ENCODE measurements at regions not wholly inside any gene's neighbourhood (a gene's known extent, or its start where the extent isn't known, plus 50 kb on each side); places are given as distances from the start of the nearest gene placed in this dataset.

DNA sequence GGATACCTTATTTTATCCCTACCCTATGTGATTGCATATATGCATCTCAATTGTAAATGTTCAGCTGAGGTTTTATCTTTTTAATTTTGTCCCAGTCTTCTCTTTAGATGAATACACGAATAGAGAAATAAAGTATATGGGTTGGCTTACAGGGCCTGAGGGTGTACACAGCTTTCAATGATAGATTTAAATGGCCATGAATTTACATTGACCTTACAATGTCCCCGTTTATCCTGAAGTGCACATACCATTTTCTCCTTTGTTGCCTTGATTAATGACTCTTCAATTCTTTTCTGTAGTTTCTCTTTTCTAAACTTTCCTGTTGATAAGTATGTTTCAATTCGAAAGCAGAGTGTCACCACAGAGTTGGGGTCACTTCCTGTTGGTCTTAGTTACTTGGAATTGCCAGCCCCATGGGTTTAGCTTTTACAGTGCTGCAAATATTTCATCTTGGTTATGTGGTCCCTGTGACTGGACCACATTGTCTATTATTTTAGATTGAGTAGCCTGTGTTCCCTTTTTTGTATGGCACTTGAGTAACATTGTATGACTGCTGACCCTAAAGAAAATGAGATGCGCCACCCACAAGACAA lies 1616.3 kb upstream of the ACVR2A start:
- H3K9ac ChIP-seq (ENCODE audit: low read depth, low read length): no peak overlapping the region
- H3K36me3 ChIP-seq (ENCODE audit: insufficient read depth, low read length): no peaks in the 10 kb centered on the region
- H3K4me1 ChIP-seq (ENCODE audit: insufficient read depth, low read length): no peaks in the 10 kb centered on the region
- H3K9me3 ChIP-seq (ENCODE audit: control insufficient read depth, insufficient read depth, low read length): no peaks in the 10 kb centered on the region

GRCh38 chr2:146228020-146228393 lies 1616.8 kb upstream of the ACVR2A start:
- Histone ChIP-seq H3K9ac (ENCODE audit: low read depth, low read length) (no peak overlapping the region), H3K4me1 (ENCODE audit: insufficient read depth, low read length) (no peaks in the 10 kb centered on the region), H3K9me3 (ENCODE audit: control insufficient read depth, insufficient read depth, low read length) (no peaks in the 10 kb centered on the region), H3K36me3 (ENCODE audit: insufficient read depth, low read length) (no peaks in the 10 kb centered on the region)

DNA sequence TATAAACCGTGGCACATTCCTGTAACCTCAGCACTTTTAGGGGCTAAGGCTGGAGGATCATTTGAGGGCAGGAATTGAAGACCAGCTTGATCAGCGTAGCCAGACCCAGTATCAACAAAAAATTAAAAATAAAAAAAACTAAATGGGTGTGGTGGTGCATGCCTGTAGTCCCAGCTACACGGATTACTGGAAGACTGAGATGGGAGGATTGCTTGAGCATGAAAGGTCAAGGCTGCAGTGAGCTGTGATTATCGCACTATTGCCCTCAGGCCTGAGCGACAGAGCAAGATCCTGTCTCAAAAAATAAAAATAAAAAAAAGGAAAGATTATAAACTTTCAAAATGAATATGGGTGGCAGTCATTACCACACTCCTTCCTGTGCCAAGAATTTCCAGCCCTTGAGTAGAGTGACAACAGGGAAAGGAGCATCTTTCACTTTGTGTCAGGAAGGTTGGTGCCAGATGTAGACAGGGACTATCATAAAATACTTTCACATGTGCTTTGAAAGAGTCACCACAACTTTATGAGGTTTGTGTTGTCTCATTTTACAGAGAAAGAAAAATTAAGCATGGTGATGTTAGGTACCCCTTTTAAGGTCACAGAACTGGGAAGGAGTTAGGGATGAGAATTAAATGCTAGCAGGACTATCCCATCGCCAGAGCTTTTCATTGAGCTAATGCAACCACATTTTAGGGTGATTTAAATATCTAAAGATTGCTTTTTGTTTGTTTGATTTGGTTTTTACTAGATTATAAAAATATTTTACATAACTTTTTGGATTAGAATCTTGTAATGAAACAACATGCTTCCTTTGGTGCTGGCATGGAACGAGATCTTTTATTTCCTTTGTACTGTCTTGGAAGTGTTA lies 1617.4 kb upstream of the ACVR2A start:
- Histone ChIP-seq H3K4me1 (ENCODE audit: insufficient read depth, low read length) (no peaks in the 10 kb centered on the region), H3K9ac (ENCODE audit: low read depth, low read length) (no peak overlapping the region), H3K9me3 (ENCODE audit: control insufficient read depth, insufficient read depth, low read length) (no peaks in the 10 kb centered on the region), H3K36me3 (ENCODE audit: insufficient read depth, low read length) (no peaks in the 10 kb centered on the region)

- Histone ChIP-seq H3K4me1 (ENCODE audit: insufficient read depth, low read length) (no peaks in the 10 kb centered on the region), H3K9ac (ENCODE audit: low read depth, low read length) (no peak overlapping the region), H3K9me3 (ENCODE audit: control insufficient read depth, insufficient read depth, low read length) (no peaks in the 10 kb centered on the region), H3K36me3 (ENCODE audit: insufficient read depth, low read length) (no peaks in the 10 kb centered on the region)
Observed at GRCh38 chr2:146226077-146226476, 1618.8 kb upstream of the ACVR2A start.

DNA sequence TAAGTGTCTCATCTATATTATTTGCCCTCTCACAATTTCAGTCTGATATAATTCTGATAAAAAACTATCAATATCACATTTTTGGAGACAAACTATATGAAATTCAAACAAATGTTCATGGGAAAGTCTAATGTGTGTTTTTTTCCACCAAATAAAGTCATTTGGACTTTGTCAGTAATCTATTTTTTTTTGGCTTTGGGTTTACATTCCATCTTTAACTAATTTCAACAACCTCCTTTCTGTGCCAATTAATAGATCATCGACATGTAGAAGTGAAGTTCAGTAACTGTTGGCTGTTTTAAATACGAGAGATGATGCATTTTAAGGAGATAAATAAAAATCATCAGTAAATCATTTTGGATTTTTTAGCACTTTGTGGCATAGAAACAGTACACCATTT lies 1623.0 kb upstream of the ACVR2A start:
- Histone ChIP-seq H3K36me3 (ENCODE audit: insufficient read depth, low read length) (no peaks in the 10 kb centered on the region), H3K4me1 (ENCODE audit: insufficient read depth, low read length) (no peaks in the 10 kb centered on the region), H3K9me3 (ENCODE audit: control insufficient read depth, insufficient read depth, low read length) (peaks cover 2% of the 10 kb centered on the region; the same call in 1 of the 2 replicates), H3K9ac (ENCODE audit: low read depth, low read length) (no peak overlapping the region)

DNA sequence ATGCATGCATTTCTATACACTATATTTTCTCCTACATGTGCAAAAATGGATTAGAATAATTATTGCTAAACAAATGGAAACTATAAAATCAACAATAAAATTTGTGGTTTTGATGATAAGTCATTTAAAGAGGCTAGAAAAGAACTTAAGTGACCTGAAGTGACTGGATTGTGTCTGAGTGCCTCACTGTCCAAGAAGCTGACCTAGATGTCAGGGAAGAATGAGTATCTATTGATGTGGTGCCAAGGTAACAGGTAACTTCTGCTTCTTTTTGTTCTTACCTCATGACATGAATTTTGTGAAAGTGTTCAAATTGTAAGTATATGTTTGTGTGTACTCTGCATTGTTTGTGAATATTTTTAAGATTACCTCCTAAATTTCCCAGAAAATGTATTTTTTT lies 1623.9 kb upstream of the ACVR2A start:
- H3K9ac ChIP-seq (ENCODE audit: low read depth, low read length): no peak overlapping the region
- no peaks in the 10 kb centered on the region for H3K4me1 ChIP-seq (ENCODE audit: insufficient read depth, low read length)
- H3K36me3 ChIP-seq (ENCODE audit: insufficient read depth, low read length): no peaks in the 10 kb centered on the region
- peaks cover 6% of the 10 kb centered on the region; the same call in 1 of the 2 replicates for H3K9me3 ChIP-seq (ENCODE audit: control insufficient read depth, insufficient read depth, low read length)

DNA sequence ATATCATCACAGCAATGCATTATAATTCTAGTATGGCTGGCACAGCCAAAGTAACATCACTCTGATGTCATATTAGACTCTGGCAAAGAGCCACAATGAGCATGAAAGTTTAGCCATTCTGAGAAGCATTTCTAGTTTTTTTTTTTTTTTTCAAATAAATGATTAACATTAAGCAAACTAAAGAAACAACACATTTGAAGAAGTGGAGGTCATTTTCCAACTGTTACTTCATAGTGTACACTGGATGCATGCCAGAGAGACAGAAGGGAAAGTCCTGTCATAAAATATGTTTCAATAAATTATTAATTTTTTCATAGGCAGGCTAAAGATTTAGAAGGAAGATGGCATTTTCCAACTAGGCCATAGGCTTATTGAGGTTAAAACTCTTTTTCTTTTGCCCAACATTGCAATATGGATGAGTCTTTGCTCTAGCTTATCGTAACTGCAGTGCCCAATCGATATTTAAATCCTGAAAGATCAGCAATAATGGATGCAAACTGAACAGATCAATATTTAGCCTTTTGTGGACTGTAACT lies 1630.4 kb upstream of the ACVR2A start:
- peaks cover 6% of the 10 kb centered on the region; the same call in 1 of the 2 replicates for H3K9me3 ChIP-seq (ENCODE audit: control insufficient read depth, insufficient read depth, low read length)
- no peaks in the 10 kb centered on the region for H3K36me3 ChIP-seq (ENCODE audit: insufficient read depth, low read length)
- H3K4me1 ChIP-seq (ENCODE audit: insufficient read depth, low read length): no peaks in the 10 kb centered on the region
- H3K9ac ChIP-seq (ENCODE audit: low read depth, low read length): no peak overlapping the region

GRCh38 chr2:146213674-146214073 lies 1631.2 kb upstream of the ACVR2A start:
- H3K9ac ChIP-seq (ENCODE audit: low read depth, low read length): no peak overlapping the region
- H3K4me1 ChIP-seq (ENCODE audit: insufficient read depth, low read length): no peaks in the 10 kb centered on the region
- H3K9me3 ChIP-seq (ENCODE audit: control insufficient read depth, insufficient read depth, low read length): peaks cover 6% of the 10 kb centered on the region; the same call in 1 of the 2 replicates
- no peaks in the 10 kb centered on the region for H3K36me3 ChIP-seq (ENCODE audit: insufficient read depth, low read length)

- Histone ChIP-seq H3K9me3 (ENCODE audit: control insufficient read depth, insufficient read depth, low read length) (peaks cover 6% of the 10 kb centered on the region; the same call in 1 of the 2 replicates), H3K9ac (ENCODE audit: low read depth, low read length) (no peak overlapping the region), H3K36me3 (ENCODE audit: insufficient read depth, low read length) (no peaks in the 10 kb centered on the region), H3K4me1 (ENCODE audit: insufficient read depth, low read length) (no peaks in the 10 kb centered on the region)
Observed at GRCh38 chr2:146212602-146213001, 1632.2 kb upstream of the ACVR2A start.

- Histone ChIP-seq H3K36me3 (ENCODE audit: insufficient read depth, low read length) (no peaks in the 10 kb centered on the region), H3K9ac (ENCODE audit: low read depth, low read length) (no peak overlapping the region), H3K4me1 (ENCODE audit: insufficient read depth, low read length) (no peaks in the 10 kb centered on the region), H3K9me3 (ENCODE audit: control insufficient read depth, insufficient read depth, low read length) (no peaks in the 10 kb centered on the region)
Observed at GRCh38 chr2:146209842-146210275, 1635.0 kb upstream of the ACVR2A start.

DNA sequence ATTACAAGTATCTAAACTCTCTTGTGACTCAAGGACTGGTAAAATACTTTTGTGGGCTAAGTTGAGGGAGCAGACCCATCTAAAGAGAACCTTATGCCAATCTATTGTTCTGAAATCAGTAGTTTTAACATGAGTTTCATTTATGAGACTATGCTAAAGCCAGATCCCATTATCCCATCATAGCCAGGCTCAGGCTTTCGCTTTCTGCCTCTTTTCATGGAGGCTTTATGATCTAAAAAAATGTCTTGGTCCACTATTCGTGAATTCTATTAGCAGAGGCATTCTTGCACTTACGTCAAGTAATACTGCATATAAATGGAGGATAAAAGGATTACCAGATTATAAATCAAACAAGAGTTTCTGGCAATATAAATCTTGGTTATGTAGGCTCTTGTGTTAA lies 1636.9 kb upstream of the ACVR2A start:
- H3K9ac ChIP-seq (ENCODE audit: low read depth, low read length): no peak overlapping the region
- H3K4me1 ChIP-seq (ENCODE audit: insufficient read depth, low read length): no peaks in the 10 kb centered on the region
- no peaks in the 10 kb centered on the region for H3K9me3 ChIP-seq (ENCODE audit: control insufficient read depth, insufficient read depth, low read length)
- no peaks in the 10 kb centered on the region for H3K36me3 ChIP-seq (ENCODE audit: insufficient read depth, low read length)

DNA sequence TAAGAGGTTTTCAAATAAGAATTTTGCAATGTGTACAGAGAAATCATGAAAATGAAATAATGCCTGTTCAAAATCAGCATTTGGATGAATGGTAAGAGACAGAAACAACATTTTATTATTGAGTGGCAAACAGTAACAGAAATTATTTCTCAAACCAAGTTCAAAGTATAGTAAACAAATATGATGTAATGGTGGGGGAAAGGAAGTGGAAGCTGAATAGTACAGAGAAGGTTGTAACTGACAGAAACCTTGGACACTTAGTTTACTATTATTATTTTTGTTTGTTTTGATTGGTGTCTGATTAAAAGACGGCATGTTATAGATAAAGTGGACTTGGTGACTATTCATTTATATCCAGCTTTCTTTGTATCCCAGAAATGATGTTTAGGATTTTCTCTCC lies 1637.4 kb upstream of the ACVR2A start:
- H3K4me1 ChIP-seq (ENCODE audit: insufficient read depth, low read length): no peaks in the 10 kb centered on the region
- no peak overlapping the region for H3K9ac ChIP-seq (ENCODE audit: low read depth, low read length)
- no peaks in the 10 kb centered on the region for H3K36me3 ChIP-seq (ENCODE audit: insufficient read depth, low read length)
- H3K9me3 ChIP-seq (ENCODE audit: control insufficient read depth, insufficient read depth, low read length): no peaks in the 10 kb centered on the region

DNA sequence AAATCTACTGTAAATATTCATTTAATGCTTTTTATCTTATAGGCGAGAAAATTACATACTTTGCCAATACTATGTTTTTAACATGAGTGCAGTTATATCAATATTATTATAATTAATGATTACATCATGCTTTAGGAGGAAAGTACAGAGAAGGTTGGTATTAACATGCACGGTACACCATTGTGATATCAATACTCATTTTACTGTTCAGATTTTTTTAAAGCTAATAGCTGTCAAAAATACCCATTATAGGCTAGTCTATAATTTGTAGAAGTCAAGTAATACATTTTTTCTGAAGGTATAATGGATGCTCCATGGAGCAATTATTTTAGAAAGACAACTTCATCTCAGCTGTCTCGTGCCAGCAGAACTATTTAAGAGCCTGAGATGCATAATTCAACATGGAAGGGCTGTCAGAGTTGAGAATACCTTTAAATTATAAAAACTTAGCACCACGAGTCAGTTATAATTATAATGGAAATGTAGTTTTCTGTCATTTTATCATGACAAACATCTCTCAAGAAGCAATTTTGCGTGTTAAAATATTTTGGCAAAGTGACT lies 1641.7 kb upstream of the ACVR2A start:
- Histone ChIP-seq H3K36me3 (ENCODE audit: insufficient read depth, low read length) (no peaks in the 10 kb centered on the region), H3K4me1 (ENCODE audit: insufficient read depth, low read length) (no peaks in the 10 kb centered on the region)

GRCh38 chr2:146193619-146194018 lies 1651.2 kb upstream of the ACVR2A start:
- Histone ChIP-seq H3K4me1 (ENCODE audit: insufficient read depth, low read length) (no peaks in the 10 kb centered on the region), H3K9me3 (ENCODE audit: control insufficient read depth, insufficient read depth, low read length) (no peaks in the 10 kb centered on the region; the same call in 1 of the 2 replicates), H3K36me3 (ENCODE audit: insufficient read depth, low read length) (no peaks in the 10 kb centered on the region), H3K9ac (ENCODE audit: low read depth, low read length) (no peak overlapping the region)

More for the DNA sequence above, 1641.7 kb upstream of the ACVR2A start:
- H3K9me3 ChIP-seq (ENCODE audit: control insufficient read depth, insufficient read depth, low read length): no peaks in the 10 kb centered on the region
- H3K9ac ChIP-seq (ENCODE audit: low read depth, low read length): no peak overlapping the region
